Activated effector memory CD4-positive, alpha-beta T cell treated with anti-CD3 and anti-CD28 coated beads, Interleukin-2, amount 50 U/mL, for 16 hours (primary cell): ENCODE measurements at regions not wholly inside any gene's neighbourhood (a gene's known extent, or its start where the extent isn't known, plus 50 kb on each side); places are given as distances from the start of the nearest gene placed in this dataset.
"Not testable (repeated sequence)": the region's sequence is repeated elsewhere in the genome, so short reads cannot be mapped to it uniquely, and the experiment has no call there.

Experiments used
- DNase-seq: peaks from one replicate; pipeline ENCODE4 v3.0.0-alpha.2; 2020

- DNase-seq: no peak
Observed at GRCh38 chr17:5911919-5912318, 158.3 kb upstream of the WSCD1 start.

- DNase-seq: no peak
Observed at GRCh38 chr17:5913032-5913531, 157.1 kb upstream of the WSCD1 start.

GRCh38 chr17:5913641-5914040 lies 156.5 kb upstream of the WSCD1 start:
- no peak for DNase-seq

GRCh38 chr17:5915337-5915736 lies 154.8 kb upstream of the WSCD1 start:
- no peak for DNase-seq

GRCh38 chr17:5919089-5919488 lies 151.1 kb upstream of the WSCD1 start:
- DNase-seq: no peak

GRCh38 chr17:5921512-5922282 lies 148.5 kb upstream of the WSCD1 start:
- DNase-seq: no peak

- no peak for DNase-seq
Observed at GRCh38 chr17:5922476-5922875, 147.7 kb upstream of the WSCD1 start.

GRCh38 chr17:5929721-5930120 lies 140.5 kb upstream of the WSCD1 start:
- DNase-seq: no peak

- not testable (repeated sequence) for DNase-seq
Observed at GRCh38 chr17:5930555-5930954, 139.6 kb upstream of the WSCD1 start.

- DNase-seq: no peak
Observed at GRCh38 chr17:5931616-5932015, 138.6 kb upstream of the WSCD1 start.

GRCh38 chr17:5933430-5933829 lies 136.7 kb upstream of the WSCD1 start:
- DNase-seq: no peak

- no peak for DNase-seq
Observed at GRCh38 chr17:5941258-5941657, 128.9 kb upstream of the WSCD1 start.

GRCh38 chr17:5942687-5943086 lies 127.5 kb upstream of the WSCD1 start:
- no peak for DNase-seq

- DNase-seq: no peak
Observed at GRCh38 chr17:5943232-5943631, 126.9 kb upstream of the WSCD1 start.

GRCh38 chr17:5943982-5944381 lies 126.2 kb upstream of the WSCD1 start:
- DNase-seq: no peak

- no peak for DNase-seq
Observed at GRCh38 chr17:5947701-5948180, 122.4 kb upstream of the WSCD1 start.

- DNase-seq: no peak
Observed at GRCh38 chr17:5948811-5949210, 121.4 kb upstream of the WSCD1 start.

GRCh38 chr17:5950878-5951277 lies 119.3 kb upstream of the WSCD1 start:
- no peak for DNase-seq

GRCh38 chr17:5951912-5952311 lies 118.3 kb upstream of the WSCD1 start:
- no peak for DNase-seq

GRCh38 chr17:5952518-5952917 lies 117.7 kb upstream of the WSCD1 start:
- DNase-seq: no peak

- no peak for DNase-seq
Observed at GRCh38 chr17:5955764-5956163, 114.4 kb upstream of the WSCD1 start.

GRCh38 chr17:5958850-5959249 lies 111.3 kb upstream of the WSCD1 start:
- no peak for DNase-seq

- no peak for DNase-seq
Observed at GRCh38 chr17:5962371-5962770, 107.8 kb upstream of the WSCD1 start.

- DNase-seq: no peak
Observed at GRCh38 chr17:5971969-5972368, 98.2 kb upstream of the WSCD1 start.

GRCh38 chr17:5973410-5973809 lies 96.8 kb upstream of the WSCD1 start:
- no peak for DNase-seq
